IPS-15b (cell line): ENCODE measurements at regions not wholly inside any gene's neighbourhood (a gene's known extent, or its start where the extent isn't known, plus 50 kb on each side); places are given as distances from the start of the nearest gene placed in this dataset.

Source experiments
- H3K27me3 ChIP-seq: one replicate; pipeline ENCODE4 v1.6.1; 2013; ENCODE audit warnings: low read length; ENCODE audit not compliant: control insufficient read depth, insufficient read depth
- H3K36me3 ChIP-seq: one replicate; pipeline ENCODE4 v1.6.1; 2013; ENCODE audit warnings: low read length; ENCODE audit not compliant: control insufficient read depth, insufficient read depth
- H3K4me1 ChIP-seq: one replicate; pipeline ENCODE4 v1.6.1; 2013; ENCODE audit warnings: mild to moderate bottlenecking, low read length; ENCODE audit not compliant: control insufficient read depth, insufficient read depth
- H3K4me3 ChIP-seq: one replicate; pipeline ENCODE4 v1.5.1; 2013; ENCODE audit warnings: low read depth, low read length
- H3K9ac ChIP-seq: one replicate; pipeline ENCODE4 v1.6.1; 2013; ENCODE audit warnings: low read depth, mild to moderate bottlenecking, low read length
- H3K9me3 ChIP-seq: one replicate; pipeline ENCODE4 v1.6.1; 2013; ENCODE audit warnings: mild to moderate bottlenecking, low read length; ENCODE audit not compliant: control insufficient read depth, insufficient read depth

GRCh38 chr2:239744706-239745340 lies 280.3 kb downstream of the NDUFA10 start:
- no peak overlapping the region for H3K4me3 ChIP-seq
- H3K36me3 ChIP-seq = no peaks in the 10 kb centered on the region
- H3K4me1 ChIP-seq = no peaks in the 10 kb centered on the region
- no peaks in the 10 kb centered on the region for H3K9me3 ChIP-seq
- no peaks in the 10 kb centered on the region for H3K27me3 ChIP-seq
- H3K9ac ChIP-seq = no peak overlapping the region

- Histone ChIP-seq H3K36me3 (no peaks in the 10 kb centered on the region), H3K4me1 (no peaks in the 10 kb centered on the region), H3K4me3 (no peak overlapping the region), H3K27me3 (no peaks in the 10 kb centered on the region), H3K9ac (no peak overlapping the region), H3K9me3 (no peaks in the 10 kb centered on the region)
Observed at GRCh38 chr2:239743206-239743605, 281.9 kb downstream of the NDUFA10 start.

GRCh38 chr2:239742377-239742776 lies 282.8 kb downstream of the NDUFA10 start:
- no peaks in the 10 kb centered on the region for H3K36me3 ChIP-seq
- H3K4me1 ChIP-seq = no peaks in the 10 kb centered on the region
- no peaks in the 10 kb centered on the region for H3K9me3 ChIP-seq
- H3K4me3 ChIP-seq = no peak overlapping the region
- H3K27me3 ChIP-seq = no peaks in the 10 kb centered on the region
- no peak overlapping the region for H3K9ac ChIP-seq

- no peak overlapping the region for H3K9ac ChIP-seq
- H3K4me1 ChIP-seq = no peaks in the 10 kb centered on the region
- no peaks in the 10 kb centered on the region for H3K9me3 ChIP-seq
- no peak overlapping the region for H3K4me3 ChIP-seq
- H3K27me3 ChIP-seq = no peaks in the 10 kb centered on the region
- H3K36me3 ChIP-seq = no peaks in the 10 kb centered on the region
Observed at GRCh38 chr2:239739206-239739605, 285.9 kb downstream of the NDUFA10 start.

GRCh38 chr2:239738159-239738558 lies 287.0 kb downstream of the NDUFA10 start:
- Histone ChIP-seq H3K36me3 (no peaks in the 10 kb centered on the region), H3K9me3 (no peaks in the 10 kb centered on the region), H3K4me3 (no peak overlapping the region), H3K4me1 (no peaks in the 10 kb centered on the region), H3K9ac (no peak overlapping the region), H3K27me3 (no peaks in the 10 kb centered on the region)

- Histone ChIP-seq H3K4me1 (no peaks in the 10 kb centered on the region), H3K9me3 (no peaks in the 10 kb centered on the region), H3K27me3 (no peaks in the 10 kb centered on the region), H3K36me3 (no peaks in the 10 kb centered on the region), H3K4me3 (no peak overlapping the region), H3K9ac (no peak overlapping the region)
Observed at GRCh38 chr2:239737144-239737463, 288.0 kb downstream of the NDUFA10 start.

- Histone ChIP-seq H3K4me3 (no peak overlapping the region), H3K27me3 (no peaks in the 10 kb centered on the region), H3K4me1 (no peaks in the 10 kb centered on the region), H3K9ac (no peak overlapping the region), H3K9me3 (no peaks in the 10 kb centered on the region), H3K36me3 (no peaks in the 10 kb centered on the region)
Observed at GRCh38 chr2:239736358-239737143, 288.6 kb downstream of the NDUFA10 start.

- Histone ChIP-seq H3K36me3 (no peaks in the 10 kb centered on the region), H3K27me3 (no peaks in the 10 kb centered on the region), H3K9me3 (no peaks in the 10 kb centered on the region), H3K9ac (no peak overlapping the region), H3K4me1 (no peaks in the 10 kb centered on the region), H3K4me3 (no peak overlapping the region)
Observed at GRCh38 chr2:239735829-239736357, 289.2 kb downstream of the NDUFA10 start.

- Histone ChIP-seq H3K4me1 (no peaks in the 10 kb centered on the region), H3K4me3 (no peak overlapping the region), H3K9me3 (no peaks in the 10 kb centered on the region), H3K36me3 (no peaks in the 10 kb centered on the region), H3K9ac (no peak overlapping the region), H3K27me3 (no peaks in the 10 kb centered on the region)
Observed at GRCh38 chr2:239735131-239735828, 289.9 kb downstream of the NDUFA10 start.

GRCh38 chr2:239734436-239735005 lies 290.6 kb downstream of the NDUFA10 start:
- Histone ChIP-seq H3K4me1 (no peaks in the 10 kb centered on the region), H3K9me3 (no peaks in the 10 kb centered on the region), H3K4me3 (no peak overlapping the region), H3K36me3 (no peaks in the 10 kb centered on the region), H3K27me3 (no peaks in the 10 kb centered on the region), H3K9ac (no peak overlapping the region)

- no peak overlapping the region for H3K9ac ChIP-seq
- no peaks in the 10 kb centered on the region for H3K27me3 ChIP-seq
- no peaks in the 10 kb centered on the region for H3K9me3 ChIP-seq
- H3K36me3 ChIP-seq = no peaks in the 10 kb centered on the region
- no peak overlapping the region for H3K4me3 ChIP-seq
- no peaks in the 10 kb centered on the region for H3K4me1 ChIP-seq
Observed at GRCh38 chr2:239732666-239733010, 292.5 kb downstream of the NDUFA10 start.
